ENCODE measurements at regions not wholly inside any gene's neighbourhood (a gene's known extent, or its start where the extent isn't known, plus 50 kb on each side); places are given as distances from the start of the nearest gene placed in this dataset.

- FAIRE-seq (peak; percentile 60), DNase-seq (ENCODE audit: low read depth) (no peak)
- TF ChIP-seq CTCF (IDR thresholded peaks at IDR 0.05; ENCODE audit: insufficient read depth, low read length, severe bottlenecking): no peak
- H3K4me3 ChIP-seq (ENCODE audit: low read depth, low read length): no peak overlapping the region
- H3K36me3 ChIP-seq (ENCODE audit: control insufficient read depth, insufficient read depth, low read length): no peaks in the 10 kb centered on the region
- H3K27me3 ChIP-seq (ENCODE audit: control insufficient read depth, insufficient read depth, low read length): no peaks in the 10 kb centered on the region
Observed at GRCh38 chr15:67968564-67968963, 85.6 kb upstream of the PIAS1 start.

GRCh38 chr15:67968966-67969365, 85.1 kb upstream of the PIAS1 start:
- TF ChIP-seq CTCF (IDR thresholded peaks at IDR 0.05; ENCODE audit: insufficient read depth, low read length, severe bottlenecking): no peak
- H3K27me3 ChIP-seq (ENCODE audit: control insufficient read depth, insufficient read depth, low read length): no peaks in the 10 kb centered on the region
- no peak for FAIRE-seq

GRCh38 chr15:67969892-67970291, 84.2 kb upstream of the PIAS1 start:
- DNase-seq (ENCODE audit: low read depth) (no peak), FAIRE-seq (no peak)
- no peak for TF ChIP-seq CTCF (IDR thresholded peaks at IDR 0.05; ENCODE audit: insufficient read depth, low read length, severe bottlenecking)
- H3K36me3 ChIP-seq (ENCODE audit: control insufficient read depth, insufficient read depth, low read length): no peaks in the 10 kb centered on the region
- H3K27me3 ChIP-seq (ENCODE audit: control insufficient read depth, insufficient read depth, low read length): no peaks in the 10 kb centered on the region
- no peak overlapping the region for H3K4me3 ChIP-seq (ENCODE audit: low read depth, low read length)

More at GRCh38 chr15:67968966-67969365, 85.1 kb upstream of the PIAS1 start:
- H3K4me3 ChIP-seq (ENCODE audit: low read depth, low read length): no peak overlapping the region
- H3K36me3 ChIP-seq (ENCODE audit: control insufficient read depth, insufficient read depth, low read length): no peaks in the 10 kb centered on the region
- no peak for DNase-seq (ENCODE audit: low read depth)

- peak; percentile 77 for FAIRE-seq
Observed at GRCh38 chr15:67972377-67972776, 81.7 kb upstream of the PIAS1 start.

GRCh38 chr15:67973846-67974245, 80.3 kb upstream of the PIAS1 start:
- no peak overlapping the region for H3K4me3 ChIP-seq (ENCODE audit: low read depth, low read length)
- no peaks in the 10 kb centered on the region for H3K27me3 ChIP-seq (ENCODE audit: control insufficient read depth, insufficient read depth, low read length)
- H3K36me3 ChIP-seq (ENCODE audit: control insufficient read depth, insufficient read depth, low read length): no peaks in the 10 kb centered on the region
- no peak for DNase-seq (ENCODE audit: low read depth)
- no peak for TF ChIP-seq CTCF (IDR thresholded peaks at IDR 0.05; ENCODE audit: insufficient read depth, low read length, severe bottlenecking)
- FAIRE-seq: no peak

More at GRCh38 chr15:67972377-67972776, 81.7 kb upstream of the PIAS1 start:
- no peak for DNase-seq (ENCODE audit: low read depth)
- H3K36me3 ChIP-seq (ENCODE audit: control insufficient read depth, insufficient read depth, low read length): no peaks in the 10 kb centered on the region
- no peak for TF ChIP-seq CTCF (IDR thresholded peaks at IDR 0.05; ENCODE audit: insufficient read depth, low read length, severe bottlenecking)
- no peaks in the 10 kb centered on the region for H3K27me3 ChIP-seq (ENCODE audit: control insufficient read depth, insufficient read depth, low read length)
- H3K4me3 ChIP-seq (ENCODE audit: low read depth, low read length): no peak overlapping the region

- H3K27me3 ChIP-seq (ENCODE audit: control insufficient read depth, insufficient read depth, low read length): no peaks in the 10 kb centered on the region
- no peaks in the 10 kb centered on the region for H3K36me3 ChIP-seq (ENCODE audit: control insufficient read depth, insufficient read depth, low read length)
- FAIRE-seq: no peak
- TF ChIP-seq CTCF (IDR thresholded peaks at IDR 0.05; ENCODE audit: insufficient read depth, low read length, severe bottlenecking): no peak
- no peak for DNase-seq (ENCODE audit: low read depth)
- no peak overlapping the region for H3K4me3 ChIP-seq (ENCODE audit: low read depth, low read length)
Observed at GRCh38 chr15:67976506-67977073, 77.5 kb upstream of the PIAS1 start.
